Dendritic cell treated with granulocyte-macrophage colony-stimulating factor and Interleukin-4, amounts not matched to agents 40 ng/mL and 50 ng/mL, for 4 days (primary cell): ENCODE measurements at regions not wholly inside any gene's neighbourhood (a gene's known extent, or its start where the extent isn't known, plus 50 kb on each side); places are given as distances from the start of the nearest gene placed in this dataset.
"Not testable (repeated sequence)": the region's sequence is repeated elsewhere in the genome, so short reads cannot be mapped to it uniquely, and the experiment has no call there.

Source experiments
- H3K27ac Mint-ChIP-seq: one replicate; pipeline ENCODE4 v1.8.0; 2022; ENCODE audit warnings: mild to moderate bottlenecking, mixed read lengths
- H3K27me3 Mint-ChIP-seq: one replicate; pipeline ENCODE4 v1.8.0; 2022; ENCODE audit warnings: mild to moderate bottlenecking, mixed read lengths
- H3K36me3 Mint-ChIP-seq: one replicate; pipeline ENCODE4 v1.8.0; 2022; ENCODE audit warnings: low read depth, mixed read lengths
- H3K4me1 Mint-ChIP-seq: one replicate; pipeline ENCODE4 v1.8.0; 2022; ENCODE audit warnings: low read depth, mixed read lengths
- H3K4me3 Mint-ChIP-seq: one replicate; pipeline ENCODE4 v1.8.0; 2022; ENCODE audit warnings: mild to moderate bottlenecking, moderate library complexity, mixed read lengths
- H3K9me3 Mint-ChIP-seq: one replicate; pipeline ENCODE4 v1.8.0; 2022; ENCODE audit warnings: mixed read lengths
- intact Hi-C: fragments of 100-400 bp; cut with micrococcal nuclease; formaldehyde crosslinking; loops from one replicate; pipeline ENCODE4 v1.15.0; 2022

- Mint-ChIP-seq H3K36me3 (no peaks in the 10 kb centered on the region), H3K27ac (no peak overlapping the region), H3K4me1 (peaks cover 6% of the 10 kb centered on the region), H3K9me3 (peaks cover 9% of the 10 kb centered on the region), H3K4me3 (no peak overlapping the region), H3K27me3 (peaks cover 2% of the 10 kb centered on the region)
- intact Hi-C loops, result no loop called here
Observed at GRCh38 chr13:76619631-76620030, 266.6 kb downstream of the KCTD12 start.

DNA sequence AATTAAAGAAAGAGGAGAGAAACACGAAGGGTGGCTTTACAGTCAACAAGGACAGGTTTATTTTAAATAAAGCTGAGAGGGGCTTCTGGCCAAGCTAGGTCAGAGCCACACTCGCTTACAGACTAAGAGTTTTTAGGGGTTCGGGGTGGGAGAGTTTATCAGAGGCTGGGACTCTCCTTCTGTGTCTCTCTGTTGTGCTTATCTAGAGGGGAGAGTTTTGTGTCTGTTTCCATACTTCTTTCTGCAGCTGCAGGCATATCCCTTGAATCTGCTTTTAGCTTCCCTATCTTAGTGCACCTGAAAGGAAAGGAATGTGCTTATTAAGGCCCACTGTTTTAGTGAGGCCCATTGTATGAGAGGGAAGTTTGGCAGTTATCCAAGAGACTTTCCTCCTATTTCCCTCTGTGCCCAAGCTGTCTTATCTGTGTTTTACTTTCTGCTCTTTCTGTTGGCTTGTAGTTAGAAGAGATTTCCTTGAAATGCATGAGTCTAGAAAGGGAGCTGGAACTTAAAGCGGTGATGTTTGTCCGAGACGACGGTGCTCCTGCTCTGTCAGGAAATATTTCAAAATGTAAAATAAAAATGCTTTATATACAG is 275.3 kb downstream of the KCTD12 start:
- intact Hi-C loops, result no loop called here
- Mint-ChIP-seq H3K4me3 (no peak overlapping the region), H3K27me3 (no peaks in the 10 kb centered on the region), H3K4me1 (no peaks in the 10 kb centered on the region), H3K9me3 (no peaks in the 10 kb centered on the region), H3K36me3 (no peaks in the 10 kb centered on the region), H3K27ac (no peak overlapping the region)

DNA sequence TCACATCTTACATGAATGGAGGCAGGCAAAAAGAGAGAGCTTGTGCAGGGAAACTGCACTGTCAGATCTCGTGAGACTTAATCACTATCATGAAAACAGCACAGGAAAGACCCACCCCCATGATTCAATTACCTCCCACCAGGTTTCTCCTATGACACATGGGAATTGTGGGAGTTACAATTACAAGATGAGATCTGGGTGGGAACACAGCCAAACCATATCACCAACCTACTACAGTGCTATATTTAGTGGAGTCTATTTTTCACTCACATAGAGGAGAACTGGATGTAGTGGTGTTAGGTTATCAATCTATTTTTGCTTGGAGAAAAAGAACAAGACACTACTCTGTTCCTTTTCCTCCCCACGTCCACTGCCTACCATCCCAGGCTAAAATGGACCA is 276.6 kb downstream of the KCTD12 start:
- Mint-ChIP-seq H3K27me3 (no peaks in the 10 kb centered on the region), H3K9me3 (no peaks in the 10 kb centered on the region)
- intact Hi-C loops, result no loop called here

DNA sequence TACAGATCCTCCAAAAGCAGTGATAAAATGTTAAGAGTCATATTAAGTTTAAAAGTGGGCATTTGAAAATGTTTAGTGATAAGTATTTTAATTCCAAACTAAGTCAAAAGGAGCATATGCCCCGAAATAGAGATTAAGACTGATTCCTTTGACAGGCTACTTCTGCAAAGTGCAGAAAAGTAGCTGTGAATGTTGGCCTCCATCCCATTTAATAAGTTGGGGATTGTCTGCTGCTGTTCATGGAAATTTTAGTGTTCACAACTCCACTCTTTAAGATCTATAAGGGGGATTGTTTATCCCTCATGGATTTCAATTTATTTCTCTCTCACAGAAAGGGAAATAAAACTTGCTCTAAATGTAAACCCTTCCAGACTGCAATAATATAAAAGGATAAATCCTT is 278.3 kb downstream of the KCTD12 start:
- Mint-ChIP-seq H3K4me3 (no peak overlapping the region), H3K27me3 (no peaks in the 10 kb centered on the region), H3K27ac (no peak overlapping the region), H3K4me1 (no peaks in the 10 kb centered on the region), H3K36me3 (no peaks in the 10 kb centered on the region), H3K9me3 (no peaks in the 10 kb centered on the region)
- intact Hi-C loops, result no loop called here

More for the DNA sequence above, 276.6 kb downstream of the KCTD12 start:
- H3K36me3 Mint-ChIP-seq, result no peaks in the 10 kb centered on the region
- H3K27ac Mint-ChIP-seq, result no peak overlapping the region
- H3K4me3 Mint-ChIP-seq, result no peak overlapping the region
- H3K4me1 Mint-ChIP-seq, result no peaks in the 10 kb centered on the region

- Mint-ChIP-seq H3K27me3 (no peaks in the 10 kb centered on the region), H3K4me3 (no peak overlapping the region), H3K36me3 (no peaks in the 10 kb centered on the region), H3K27ac (peak overlapping the region; percentile 49), H3K9me3 (no peaks in the 10 kb centered on the region), H3K4me1 (peaks cover 18% of the 10 kb centered on the region)
- intact Hi-C loops, result no loop called here
Observed at GRCh38 chr13:76600081-76600480, 286.1 kb downstream of the KCTD12 start.

DNA sequence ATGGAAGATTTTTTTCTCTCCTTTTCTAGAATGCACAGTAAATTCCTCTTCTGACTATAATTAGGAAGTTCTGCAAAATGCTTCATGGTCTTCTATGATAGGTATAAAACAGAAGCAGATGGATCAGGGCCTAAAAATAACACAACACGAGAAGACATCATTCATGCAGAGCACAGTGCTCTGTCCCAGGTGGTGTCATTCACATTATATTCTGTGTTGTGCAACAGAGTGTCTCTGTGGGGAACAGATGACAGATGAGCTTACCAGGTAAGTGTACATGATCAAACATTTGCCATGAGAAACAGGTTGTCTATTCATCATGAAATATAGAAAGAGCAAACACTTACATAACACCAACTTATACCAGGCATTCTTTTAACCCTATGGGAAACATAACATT is 288.3 kb downstream of the KCTD12 start:
- H3K9me3 Mint-ChIP-seq, result no peaks in the 10 kb centered on the region
- no peaks in the 10 kb centered on the region for H3K27me3 Mint-ChIP-seq
- intact Hi-C loops, result no loop called here
- H3K27ac Mint-ChIP-seq, result no peak overlapping the region
- H3K4me1 Mint-ChIP-seq, result peaks cover 18% of the 10 kb centered on the region
- no peak overlapping the region for H3K4me3 Mint-ChIP-seq
- H3K36me3 Mint-ChIP-seq, result no peaks in the 10 kb centered on the region

GRCh38 chr13:76596216-76596615 is 290.0 kb downstream of the KCTD12 start:
- Mint-ChIP-seq H3K4me1 (peaks cover 18% of the 10 kb centered on the region), H3K27ac (no peak overlapping the region), H3K36me3 (no peaks in the 10 kb centered on the region), H3K4me3 (no peak overlapping the region), H3K9me3 (no peaks in the 10 kb centered on the region), H3K27me3 (no peaks in the 10 kb centered on the region)
- intact Hi-C loops, result no loop called here

GRCh38 chr13:76594435-76594834 is 291.8 kb downstream of the KCTD12 start:
- Mint-ChIP-seq H3K27me3 (no peaks in the 10 kb centered on the region), H3K27ac (no peak overlapping the region), H3K4me1 (peaks cover 5% of the 10 kb centered on the region), H3K36me3 (no peaks in the 10 kb centered on the region), H3K4me3 (no peak overlapping the region), H3K9me3 (no peaks in the 10 kb centered on the region)
- intact Hi-C loops, result no loop called here

DNA sequence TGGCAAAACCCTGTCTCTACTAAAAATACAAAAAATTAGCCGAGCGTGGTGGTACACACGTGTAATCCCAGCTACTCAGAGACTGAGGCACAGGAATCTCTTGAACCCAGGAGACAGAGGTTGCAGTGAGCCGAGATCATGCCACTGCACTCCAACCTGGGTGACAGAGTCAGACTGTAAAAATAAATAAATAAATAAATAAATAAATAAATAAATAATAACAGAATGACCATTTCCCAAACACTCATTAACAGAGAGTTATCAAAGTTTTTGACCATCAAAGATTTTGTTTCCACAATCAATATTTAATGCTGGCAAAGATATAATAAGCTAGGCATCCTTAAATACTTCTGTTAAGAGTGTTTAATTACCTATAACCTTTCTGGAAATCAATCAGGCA is 299.4 kb downstream of the KCTD12 start:
- Mint-ChIP-seq H3K4me1 (no peaks in the 10 kb centered on the region), H3K27ac (no peak overlapping the region), H3K9me3 (no peaks in the 10 kb centered on the region), H3K36me3 (no peaks in the 10 kb centered on the region), H3K4me3 (no peak overlapping the region), H3K27me3 (peaks cover 3% of the 10 kb centered on the region)
- intact Hi-C loops, result no loop called here

GRCh38 chr13:76579701-76580100 is 306.5 kb downstream of the KCTD12 start:
- H3K27me3 Mint-ChIP-seq, result no peaks in the 10 kb centered on the region
- H3K27ac Mint-ChIP-seq, result no peak overlapping the region
- intact Hi-C loops, result no loop called here
- no peaks in the 10 kb centered on the region for H3K4me1 Mint-ChIP-seq
- peaks cover 6% of the 10 kb centered on the region for H3K36me3 Mint-ChIP-seq
- no peak overlapping the region for H3K4me3 Mint-ChIP-seq
- H3K9me3 Mint-ChIP-seq, result peaks cover 41% of the 10 kb centered on the region

DNA sequence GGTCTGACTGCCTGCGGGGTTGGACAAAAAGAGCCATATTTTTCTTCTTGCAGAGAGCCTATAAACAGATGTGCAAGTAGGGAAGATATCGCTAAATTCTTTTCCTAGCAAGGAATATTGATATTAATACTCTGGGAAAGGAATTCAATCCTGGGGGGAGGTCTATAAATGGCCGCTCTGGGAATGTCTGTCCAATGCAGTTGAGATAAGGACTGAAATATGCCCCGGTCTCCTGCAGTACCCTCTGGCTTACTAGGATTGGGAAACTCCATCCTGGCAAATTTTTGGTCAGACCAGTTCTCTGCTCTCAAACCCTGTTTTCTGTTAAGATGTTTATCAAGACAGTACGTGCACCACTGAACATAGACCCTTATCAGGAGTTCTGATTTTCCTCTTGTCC is 310.6 kb downstream of the KCTD12 start:
- H3K36me3 Mint-ChIP-seq, H3K27me3 Mint-ChIP-seq, intact Hi-C loops, H3K4me3 Mint-ChIP-seq, H3K27ac Mint-ChIP-seq, H3K4me1 Mint-ChIP-seq: not testable (repeated sequence)
- H3K9me3 Mint-ChIP-seq, result peaks cover 45% of the 10 kb centered on the region

- intact Hi-C loops, result no loop called here
- Mint-ChIP-seq H3K27me3 (no peaks in the 10 kb centered on the region), H3K4me1 (no peaks in the 10 kb centered on the region), H3K4me3 (no peak overlapping the region), H3K27ac (no peak overlapping the region), H3K9me3 (peaks cover 16% of the 10 kb centered on the region), H3K36me3 (no peaks in the 10 kb centered on the region)
Observed at GRCh38 chr13:76570510-76570971, 315.7 kb downstream of the KCTD12 start.

DNA sequence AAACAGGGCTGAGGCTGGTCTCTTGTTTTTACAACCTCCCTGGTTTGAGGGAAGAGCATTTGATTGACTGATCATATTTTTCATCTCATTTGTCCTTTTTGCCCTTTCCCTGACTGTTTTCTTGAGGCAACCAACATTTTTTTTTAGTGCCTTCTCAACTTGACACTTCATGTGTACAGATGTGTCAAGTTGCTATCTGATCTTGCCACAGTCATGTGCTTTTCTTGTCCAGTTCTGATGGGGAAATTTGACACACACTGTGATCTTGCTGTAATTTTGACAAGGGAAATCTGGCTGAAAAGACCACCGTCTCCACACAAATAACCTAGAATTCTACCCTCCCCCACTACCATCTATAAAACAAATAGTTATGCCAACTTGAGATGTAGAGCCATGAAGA is 329.6 kb downstream of the KCTD12 start:
- Mint-ChIP-seq H3K4me3 (no peak overlapping the region), H3K27me3 (no peaks in the 10 kb centered on the region), H3K36me3 (no peaks in the 10 kb centered on the region), H3K9me3 (no peaks in the 10 kb centered on the region), H3K4me1 (no peaks in the 10 kb centered on the region), H3K27ac (no peak overlapping the region)
- intact Hi-C loops, result no loop called here

DNA sequence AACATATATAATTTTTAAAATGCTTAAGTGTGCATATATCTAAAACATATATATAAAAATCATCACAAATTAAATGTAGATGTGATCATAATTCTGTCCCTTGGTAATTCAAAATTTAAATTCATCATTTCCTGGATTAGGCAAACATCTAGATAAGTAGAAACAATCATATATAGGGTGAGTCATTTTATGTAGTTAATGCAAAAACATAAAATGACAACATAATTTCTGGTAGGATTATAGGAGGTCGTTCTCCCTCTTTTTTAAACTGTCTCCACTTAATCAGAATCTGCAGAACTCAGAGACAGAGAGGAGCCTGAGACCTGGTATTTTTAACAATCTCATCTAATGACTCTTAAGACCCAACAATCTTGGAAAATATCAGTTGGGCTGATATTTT is 333.4 kb downstream of the KCTD12 start:
- peaks cover 2% of the 10 kb centered on the region for H3K27me3 Mint-ChIP-seq
- peaks cover 8% of the 10 kb centered on the region for H3K9me3 Mint-ChIP-seq
- intact Hi-C loops, result no loop called here

GRCh38 chr13:76552041-76552772 is 334.0 kb downstream of the KCTD12 start:
- Mint-ChIP-seq H3K9me3 (peaks cover 8% of the 10 kb centered on the region), H3K27ac (no peak overlapping the region), H3K4me1 (no peaks in the 10 kb centered on the region), H3K36me3 (no peaks in the 10 kb centered on the region), H3K4me3 (no peak overlapping the region), H3K27me3 (peaks cover 2% of the 10 kb centered on the region)
- intact Hi-C loops, result no loop called here

More for the DNA sequence above, 333.4 kb downstream of the KCTD12 start:
- H3K27ac Mint-ChIP-seq, result no peak overlapping the region
- no peaks in the 10 kb centered on the region for H3K4me1 Mint-ChIP-seq
- no peaks in the 10 kb centered on the region for H3K36me3 Mint-ChIP-seq
- H3K4me3 Mint-ChIP-seq, result no peak overlapping the region
